ENCODE measurements at regions not wholly inside any gene's neighbourhood (a gene's known extent, or its start where the extent isn't known, plus 50 kb on each side); places are given as distances from the start of the nearest gene placed in this dataset.

DNA sequence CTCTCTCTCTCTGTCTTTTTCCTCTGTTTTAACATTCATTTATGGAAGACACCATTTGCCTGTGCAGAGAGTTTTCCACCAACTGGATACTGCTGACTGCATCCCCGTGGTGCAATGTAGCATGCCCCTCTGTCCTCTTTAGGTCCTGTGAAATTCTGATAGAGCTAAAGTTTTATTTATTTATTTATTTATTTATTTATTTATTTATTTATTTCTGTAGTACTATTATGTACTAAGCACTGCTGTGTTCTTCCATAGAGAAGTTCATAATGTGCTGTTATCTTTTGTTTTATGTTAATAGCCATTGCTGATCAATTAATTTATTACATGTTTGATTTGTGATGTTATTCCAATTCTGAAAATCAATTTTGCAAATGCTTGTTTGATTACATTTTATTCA lies 749.9 kb downstream of the ZBBX start:
- TF ChIP-seq, protein P1, sequence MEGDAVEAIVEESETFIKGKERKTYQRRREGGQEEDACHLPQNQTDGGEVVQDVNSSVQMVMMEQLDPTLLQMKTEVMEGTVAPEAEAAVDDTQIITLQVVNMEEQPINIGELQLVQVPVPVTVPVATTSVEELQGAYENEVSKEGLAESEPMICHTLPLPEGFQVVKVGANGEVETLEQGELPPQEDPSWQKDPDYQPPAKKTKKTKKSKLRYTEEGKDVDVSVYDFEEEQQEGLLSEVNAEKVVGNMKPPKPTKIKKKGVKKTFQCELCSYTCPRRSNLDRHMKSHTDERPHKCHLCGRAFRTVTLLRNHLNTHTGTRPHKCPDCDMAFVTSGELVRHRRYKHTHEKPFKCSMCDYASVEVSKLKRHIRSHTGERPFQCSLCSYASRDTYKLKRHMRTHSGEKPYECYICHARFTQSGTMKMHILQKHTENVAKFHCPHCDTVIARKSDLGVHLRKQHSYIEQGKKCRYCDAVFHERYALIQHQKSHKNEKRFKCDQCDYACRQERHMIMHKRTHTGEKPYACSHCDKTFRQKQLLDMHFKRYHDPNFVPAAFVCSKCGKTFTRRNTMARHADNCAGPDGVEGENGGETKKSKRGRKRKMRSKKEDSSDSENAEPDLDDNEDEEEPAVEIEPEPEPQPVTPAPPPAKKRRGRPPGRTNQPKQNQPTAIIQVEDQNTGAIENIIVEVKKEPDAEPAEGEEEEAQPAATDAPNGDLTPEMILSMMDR (IDR thresholded peaks at IDR 0.05): no peak
- no peak for TF ChIP-seq POLR2A (IDR thresholded peaks at IDR 0.05)
- TF ChIP-seq POLR2AphosphoS5 (IDR thresholded peaks at IDR 0.05; ENCODE audit: insufficient read depth in 1 of 2, low read depth in 1 of 2): no peak

Data from vagina (tissue), 2 donors.